MM.1S (cell line): ENCODE measurements at regions not wholly inside any gene's neighbourhood (a gene's known extent, or its start where the extent isn't known, plus 50 kb on each side); places are given as distances from the start of the nearest gene placed in this dataset.
"Not testable (repeated sequence)": the region's sequence is repeated elsewhere in the genome, so short reads cannot be mapped to it uniquely, and the experiment has no call there.

ENCODE experiments used
- DNase-seq: peaks from one replicate; pipeline ENCODE4 v3.0.0-alpha.2; 2015
- H2AFZ ChIP-seq: fragments of 300-600 bp; sonication (generic); 2 replicates; pipeline ENCODE4 v1.6.0; 2016; ENCODE audit warnings: antibody characterized with exemption, low read length
- H3F3A ChIP-seq: fragments of 300-600 bp; sonication (generic); 2 replicates; pipeline ENCODE4 v1.6.1; 2016; ENCODE audit warnings: mild to moderate bottlenecking, antibody characterized with exemption, low read length, moderate library complexity, mixed read lengths; ENCODE audit not compliant: insufficient read depth
- H3K27ac ChIP-seq: fragments of 300-600 bp; sonication (generic); 2 replicates; pipeline ENCODE4 v1.5.1; 2016; ENCODE audit warnings: mild to moderate bottlenecking, low read length
- H3K27me3 ChIP-seq: fragments of 300-600 bp; sonication (generic); replicated peaks from 2 replicates; pipeline ENCODE4 v1.6.0; 2016; ENCODE audit warnings: low read length; ENCODE audit not compliant: insufficient read depth
- H3K36me3 ChIP-seq: fragments of 300-600 bp; sonication (generic); replicated peaks from 2 replicates; pipeline ENCODE4 v1.6.1; 2016; ENCODE audit warnings: mild to moderate bottlenecking, low read length, mixed read lengths; ENCODE audit not compliant: insufficient read depth
- H3K4me1 ChIP-seq: fragments of 300-600 bp; sonication (generic); 2 replicates; pipeline ENCODE4 v1.6.1; 2016; ENCODE audit warnings: low read length, mixed read lengths
- H3K4me2 ChIP-seq: fragments of 300-600 bp; sonication (generic); 2 replicates; pipeline ENCODE4 v1.6.0; 2016; ENCODE audit warnings: low read depth, low read length
- H3K4me3 ChIP-seq: fragments of 300-600 bp; sonication (generic); 2 replicates; pipeline ENCODE4 v1.5.1; 2016; ENCODE audit warnings: low read length, mixed read lengths
- H3K79me2 ChIP-seq: fragments of 300-600 bp; sonication (generic); 2 replicates; pipeline ENCODE4 v1.6.1; 2016; ENCODE audit warnings: mixed run types, low read length, mixed read lengths
- H3K9ac ChIP-seq: fragments of 300-600 bp; sonication (generic); 2 replicates; pipeline ENCODE4 v1.6.1; 2016; ENCODE audit warnings: low read length, mixed read lengths
- H3K9me2 ChIP-seq: fragments of 300-600 bp; sonication (generic); replicated peaks from 2 replicates; pipeline ENCODE4 v1.6.1; 2016; ENCODE audit warnings: mild to moderate bottlenecking, low read length, mixed read lengths; ENCODE audit not compliant: insufficient read depth
- H3K9me3 ChIP-seq: fragments of 300-600 bp; sonication (generic); replicated peaks from 2 replicates; pipeline ENCODE4 v1.6.1; 2016; ENCODE audit warnings: mild to moderate bottlenecking, low read length, mixed read lengths; ENCODE audit not compliant: insufficient read depth
- H4K20me1 ChIP-seq: fragments of 300-600 bp; sonication (generic); 2 replicates; pipeline ENCODE4 v1.6.1; 2016; ENCODE audit warnings: mild to moderate bottlenecking, low read length, moderate library complexity, mixed read lengths; ENCODE audit not compliant: insufficient read depth
- CTCF ChIP-seq: fragments of 300-600 bp; sonication (generic); IDR thresholded peaks from 2 replicates; pipeline ENCODE4 v1.5.1; 2016; ENCODE audit warnings: antibody characterized with exemption, low read length, mixed read lengths
- EZH2 ChIP-seq: fragments of 300-600 bp; sonication (generic); optimal IDR thresholded peaks from 2 replicates; pipeline ENCODE3; 2017; ENCODE audit warnings: low read depth, mild to moderate bottlenecking, antibody characterized with exemption, low read length, mixed read lengths
- EZH2phosphoT487 ChIP-seq: fragments of 300-600 bp; sonication (generic); IDR thresholded peaks from 2 replicates; pipeline ENCODE4 v1.6.1; 2018; ENCODE audit warnings: antibody characterized with exemption, low read length

GRCh38 chr20:55329108-55329507 lies 676.2 kb downstream of the CBLN4 start:
- H2AFZ ChIP-seq = no peak overlapping the region
- H3K27me3 ChIP-seq = no peaks in the 10 kb centered on the region
- DNase-seq = no peak
- no peak overlapping the region for H3K27ac ChIP-seq
- no peaks in the 10 kb centered on the region for H3K4me1 ChIP-seq
- no peaks in the 10 kb centered on the region for H3F3A ChIP-seq
- no peak overlapping the region for H3K4me2 ChIP-seq
- H4K20me1 ChIP-seq = no peaks in the 10 kb centered on the region
- H3K36me3 ChIP-seq = no peaks in the 10 kb centered on the region
- TF ChIP-seq EZH2 (no peak), EZH2phosphoT487 (no peak), CTCF (no peak)
- H3K9me3 ChIP-seq = no peaks in the 10 kb centered on the region
- H3K9me2 ChIP-seq = no peaks in the 10 kb centered on the region
- H3K79me2 ChIP-seq = no peaks in the 10 kb centered on the region
- no peak overlapping the region for H3K9ac ChIP-seq
- H3K4me3 ChIP-seq = no peak overlapping the region

GRCh38 chr20:55322745-55323144 lies 682.6 kb downstream of the CBLN4 start:
- no peaks in the 10 kb centered on the region for H3K27me3 ChIP-seq
- no peak overlapping the region for H3K9ac ChIP-seq
- H3K4me1 ChIP-seq = no peaks in the 10 kb centered on the region
- no peak overlapping the region for H3K4me3 ChIP-seq
- DNase-seq = no peak
- no peaks in the 10 kb centered on the region for H3K9me3 ChIP-seq
- H4K20me1 ChIP-seq = no peaks in the 10 kb centered on the region
- no peaks in the 10 kb centered on the region for H3F3A ChIP-seq
- no peaks in the 10 kb centered on the region for H3K36me3 ChIP-seq
- H3K79me2 ChIP-seq = no peaks in the 10 kb centered on the region
- H3K9me2 ChIP-seq = no peaks in the 10 kb centered on the region
- no peak overlapping the region for H3K27ac ChIP-seq
- H2AFZ ChIP-seq = no peak overlapping the region
- H3K4me2 ChIP-seq = no peak overlapping the region
- TF ChIP-seq EZH2phosphoT487 = no peak
- TF ChIP-seq EZH2 = no peak
- TF ChIP-seq CTCF = no peak

GRCh38 chr20:55316753-55317152 lies 688.6 kb downstream of the CBLN4 start:
- DNase-seq = no peak
- Histone ChIP-seq H3K27me3 (no peaks in the 10 kb centered on the region), H3F3A (no peaks in the 10 kb centered on the region), H3K9ac (no peak overlapping the region), H3K79me2 (no peaks in the 10 kb centered on the region), H3K4me3 (no peak overlapping the region), H3K27ac (no peak overlapping the region), H3K9me3 (no peaks in the 10 kb centered on the region), H2AFZ (no peak overlapping the region), H4K20me1 (no peaks in the 10 kb centered on the region), H3K9me2 (0 out of 2 replicates have a peak, but pooled peaks cover 1% of the 10 kb centered on the region), H3K4me1 (no peaks in the 10 kb centered on the region), H3K4me2 (no peak overlapping the region), H3K36me3 (no peaks in the 10 kb centered on the region)
- TF ChIP-seq EZH2 = no peak
- no peak for TF ChIP-seq CTCF
- TF ChIP-seq EZH2phosphoT487 = no peak

GRCh38 chr20:55310844-55311243 lies 694.5 kb downstream of the CBLN4 start:
- not testable (repeated sequence) for H3K4me2 ChIP-seq, H3F3A ChIP-seq, H3K9me2 ChIP-seq, H3K79me2 ChIP-seq, H3K4me1 ChIP-seq, H3K27me3 ChIP-seq, DNase-seq, H3K9ac ChIP-seq, H2AFZ ChIP-seq, H3K4me3 ChIP-seq, H4K20me1 ChIP-seq, H3K36me3 ChIP-seq, H3K9me3 ChIP-seq, H3K27ac ChIP-seq
